22Rv1 (cell line): ENCODE measurements at regions not wholly inside any gene's neighbourhood (a gene's known extent, or its start where the extent isn't known, plus 50 kb on each side); places are given as distances from the start of the nearest gene placed in this dataset.

Source experiments
- ZFX ChIP-seq: fragments of 450-650 bp; IDR thresholded peaks from 2 replicates; pipeline ENCODE4 v1.6.1; 2017; ENCODE audit warnings: antibody characterized with exemption, borderline replicate concordance
- TF ChIP-seq, protein P1 (sequence below): fragments of 450-650 bp; IDR thresholded peaks from 2 replicates; pipeline ENCODE4 v1.5.1; 2017; ENCODE audit warnings: mild to moderate bottlenecking

DNA sequence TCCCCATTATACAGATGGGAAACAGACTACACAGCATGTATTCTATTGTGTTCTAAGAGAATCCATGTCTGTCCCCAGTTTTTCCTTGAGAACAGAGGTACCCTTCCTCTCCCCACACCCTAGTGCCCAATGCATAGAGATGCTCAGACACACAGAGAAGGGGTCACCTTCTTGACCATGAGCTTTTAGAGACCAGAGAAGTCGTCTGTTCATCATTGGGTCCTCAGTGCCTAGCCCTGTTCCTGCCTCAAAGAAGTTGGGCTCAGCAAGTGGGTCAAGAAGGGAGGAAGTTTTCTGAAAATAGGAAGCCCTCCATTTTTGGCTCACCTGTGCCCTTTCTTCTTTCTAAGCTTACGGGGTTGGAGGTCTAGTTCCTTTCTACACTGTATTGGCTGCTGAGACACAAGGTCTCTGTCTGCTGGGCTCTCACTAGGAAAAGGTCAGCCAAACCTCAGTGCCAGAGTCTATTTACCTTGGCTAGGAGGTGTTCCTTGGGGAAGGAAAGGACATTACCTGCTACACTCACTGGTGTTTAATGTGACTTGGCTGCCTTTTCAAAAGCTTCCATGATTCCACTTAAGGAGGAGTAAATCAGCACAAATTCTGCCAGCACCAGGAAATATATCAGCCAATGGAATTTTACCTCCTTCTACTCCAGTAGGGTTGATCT is 198.5 kb upstream of the PWP1 start:
- TF ChIP-seq, protein P1, sequence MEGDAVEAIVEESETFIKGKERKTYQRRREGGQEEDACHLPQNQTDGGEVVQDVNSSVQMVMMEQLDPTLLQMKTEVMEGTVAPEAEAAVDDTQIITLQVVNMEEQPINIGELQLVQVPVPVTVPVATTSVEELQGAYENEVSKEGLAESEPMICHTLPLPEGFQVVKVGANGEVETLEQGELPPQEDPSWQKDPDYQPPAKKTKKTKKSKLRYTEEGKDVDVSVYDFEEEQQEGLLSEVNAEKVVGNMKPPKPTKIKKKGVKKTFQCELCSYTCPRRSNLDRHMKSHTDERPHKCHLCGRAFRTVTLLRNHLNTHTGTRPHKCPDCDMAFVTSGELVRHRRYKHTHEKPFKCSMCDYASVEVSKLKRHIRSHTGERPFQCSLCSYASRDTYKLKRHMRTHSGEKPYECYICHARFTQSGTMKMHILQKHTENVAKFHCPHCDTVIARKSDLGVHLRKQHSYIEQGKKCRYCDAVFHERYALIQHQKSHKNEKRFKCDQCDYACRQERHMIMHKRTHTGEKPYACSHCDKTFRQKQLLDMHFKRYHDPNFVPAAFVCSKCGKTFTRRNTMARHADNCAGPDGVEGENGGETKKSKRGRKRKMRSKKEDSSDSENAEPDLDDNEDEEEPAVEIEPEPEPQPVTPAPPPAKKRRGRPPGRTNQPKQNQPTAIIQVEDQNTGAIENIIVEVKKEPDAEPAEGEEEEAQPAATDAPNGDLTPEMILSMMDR = no peak
- TF ChIP-seq ZFX = no peak
